HepG2 (cell line): ENCODE measurements at regions not wholly inside any gene's neighbourhood (a gene's known extent, or its start where the extent isn't known, plus 50 kb on each side); places are given as distances from the start of the nearest gene placed in this dataset.

Source experiments
- GATAD1 ChIP-seq: IDR thresholded peaks from 2 replicates; pipeline ENCODE4 v1.6.1; 2016; ENCODE audit warnings: missing genetic modification reagents, missing compliant biosample characterization
- LCORL ChIP-seq, 2 experiments: fragments of 450-650 bp in 1 of 2; sonication (generic) in 1 of 2; formaldehyde crosslinking in 1 of 2; IDR thresholded peaks; 2 replicates each; pipeline versions ENCODE4 v1.5.0 to v1.6.1; 2017 to 2020; ENCODE audit warnings: antibody characterized with exemption in 1 of 2, missing genetic modification reagents in 1 of 2
- SRY ChIP-seq: sonication (generic); formaldehyde crosslinking; IDR thresholded peaks from 2 replicates; pipeline ENCODE4 v1.8.0; 2022; ENCODE audit warnings: mild to moderate bottlenecking, missing genetic modification reagents
- ZBTB40 ChIP-seq, 2 experiments: fragments of 450-650 bp in 1 of 2; sonication (generic) in 1 of 2; formaldehyde crosslinking in 1 of 2; IDR thresholded peaks; 2 replicates each; pipeline versions ENCODE4 v1.6.1 to v1.8.0; 2016 to 2022; ENCODE audit warnings: antibody characterized with exemption in 1 of 2, mild to moderate bottlenecking in 1 of 2, missing genetic modification reagents in 1 of 2
- ZC3H4 ChIP-seq: sonication (generic); formaldehyde crosslinking; IDR thresholded peaks from 2 replicates; pipeline ENCODE4 v1.4.0; 2020; ENCODE audit warnings: missing genetic modification reagents, borderline replicate concordance
- ZNF841 ChIP-seq: sonication (generic); formaldehyde crosslinking; IDR thresholded peaks from 2 replicates; pipeline ENCODE4 v1.8.1; 2023; ENCODE audit warnings: missing genetic modification reagents, borderline replicate concordance

- TF ChIP-seq ZBTB40 (IDR thresholded peaks at IDR 0.05) (no peak), ZBTB40 (CRISPR knock-in tag; IDR thresholded peaks at IDR 0.05) (no peak), ZNF841 (CRISPR knock-in tag) (no peak), ZC3H4 (CRISPR knock-in tag) (no peak), GATAD1 (CRISPR knock-in tag) (no peak), SRY (CRISPR knock-in tag) (no peak), LCORL (IDR thresholded peaks at IDR 0.05) (no peak), LCORL (CRISPR knock-in tag; IDR thresholded peaks at IDR 0.05) (no peak)
These were observed 98.0 kb downstream of the LMO4 start (continued) for GRCh38 chr1:87426463-87427249.
